ENCODE measurements at regions not wholly inside any gene's neighbourhood (a gene's known extent, or its start where the extent isn't known, plus 50 kb on each side); places are given as distances from the start of the nearest gene placed in this dataset.

- no peak overlapping the region for H3K18ac ChIP-seq (ENCODE audit: low read depth, low read length)
- no peak for ATAC-seq (ENCODE audit: low read depth)
- intact Hi-C loops (cut with micrococcal nuclease) = no loop called here
- H4K20me1 ChIP-seq (ENCODE audit: insufficient read depth, low read length) = no peaks in the 10 kb centered on the region
- no peak overlapping the region for H3K14ac ChIP-seq (replicated peaks; ENCODE audit: low read depth, low read length)
- no peak overlapping the region for H2BK20ac ChIP-seq (ENCODE audit: low read depth, low read length)
- no peak overlapping the region for H2BK15ac ChIP-seq (ENCODE audit: low read depth, low read length)
- H4K5ac ChIP-seq (ENCODE audit: low read depth, low read length) = no peak overlapping the region
- H2AK5ac ChIP-seq (ENCODE audit: low read depth, low read length) = no peak overlapping the region
- H3K4me3 ChIP-seq (ENCODE audit: insufficient read depth, low read depth, low read length) = no peak overlapping the region
- H3K9me3 ChIP-seq (ENCODE audit: control insufficient read depth, insufficient read depth, low read length) = peaks cover 11% of the 10 kb centered on the region; the same call in 1 of the 2 replicates
- no TSS peak for BruUV-seq (replicated peaks)
- H2BK5ac ChIP-seq (ENCODE audit: low read depth, low read length, poor library complexity, severe bottlenecking) = no peak overlapping the region
- H3K9me1 ChIP-seq (ENCODE audit: insufficient read depth, low read length) = no peaks in the 10 kb centered on the region
- H3K23ac ChIP-seq (ENCODE audit: low read depth, low read length) = no peak overlapping the region
- no peak overlapping the region for H3K56ac ChIP-seq (ENCODE audit: extremely low read depth, insufficient read depth, low read length)
- no peak for TF ChIP-seq BHLHE40 (IDR thresholded peaks at IDR 0.05; ENCODE audit: low read depth, low read length)
- in situ Hi-C loops (cut with MboI; ENCODE audit: low sequenced_read_pairs) = no loop called here
- H3K27me3 ChIP-seq (ENCODE audit: control insufficient read depth, insufficient read depth, low read length) = no peaks in the 10 kb centered on the region
- no peak overlapping the region for H2BK120ac ChIP-seq (ENCODE audit: low read depth, low read length)
- dilution Hi-C loops (cut with HindIII; ENCODE audit: low sequenced_read_pairs, unreplicated experiment) = no loop called here
- no peak overlapping the region for H3K4me2 ChIP-seq (ENCODE audit: low read depth, low read length)
- H3K9ac ChIP-seq (ENCODE audit: low read depth, low read length) = no peak overlapping the region
- H3K79me1 ChIP-seq (ENCODE audit: low read depth in 1 of 2, low read length in 2 of 2) = no peaks in the 10 kb centered on the region
- H2AFZ ChIP-seq (replicated peaks; ENCODE audit: low read length, poor library complexity) = no peak overlapping the region
- H4K8ac ChIP-seq (ENCODE audit: low read depth in 2 of 2, low read length in 2 of 2) = no peak overlapping the region
- no peaks in the 10 kb centered on the region for H3K4me1 ChIP-seq (ENCODE audit: control insufficient read depth, insufficient read depth, low read length)
- no peak for DNase-seq
- no peak overlapping the region for H2AK9ac ChIP-seq (replicated peaks; ENCODE audit: low read depth, low read length, poor library complexity)
- H3K4ac ChIP-seq (ENCODE audit: low read depth, low read length) = no peak overlapping the region
- no peaks in the 10 kb centered on the region for H3K36me3 ChIP-seq (ENCODE audit: control insufficient read depth, insufficient read depth, low read length)
- WGBS, 2 experiments (ENCODE audit: extremely low coverage in 2 of 2, insufficient read length in 1 of 2) = 40% methylated on average over 1 of the region's 2 CpGs; no CpG with 5 or more reads in 1 of the 2 experiments
- no peak overlapping the region for H3K27ac ChIP-seq (ENCODE audit: insufficient read depth, low read length)
- ChIA-PET CTCF (no interaction called here), POLR2A (ENCODE audit: unreplicated experiment) (no interaction called here)
- no peak overlapping the region for H4K91ac ChIP-seq (ENCODE audit: insufficient read depth, low read depth, low read length)
These were observed 296.5 kb upstream of the PHF14 start for GRCh38 chr7:10677211-10677610.

Measured in IMR-90 (cell line).